ENCODE measurements at regions not wholly inside any gene's neighbourhood (a gene's known extent, or its start where the extent isn't known, plus 50 kb on each side); places are given as distances from the start of the nearest gene placed in this dataset.

DNA sequence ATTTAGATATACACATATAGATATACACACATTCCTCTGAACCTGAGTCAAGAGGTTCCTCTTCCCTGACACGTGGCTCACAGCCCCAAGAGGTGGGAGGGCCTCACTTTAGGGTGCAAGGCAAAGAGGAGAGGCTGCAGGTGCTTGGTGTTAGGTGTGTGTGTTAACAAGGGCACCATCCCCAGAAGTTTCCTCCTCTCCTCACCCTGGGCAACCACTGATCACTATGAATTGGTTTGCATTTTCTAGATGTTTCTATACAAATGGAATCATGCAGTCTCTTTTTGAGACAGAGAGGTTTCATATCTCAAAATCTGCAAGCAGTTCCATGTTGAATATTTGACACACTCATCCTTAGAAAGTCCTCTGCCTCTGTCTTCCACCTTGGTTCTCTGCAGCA, 120.9 kb upstream of the NECTIN1 start:
- TF ChIP-seq, protein P1, sequence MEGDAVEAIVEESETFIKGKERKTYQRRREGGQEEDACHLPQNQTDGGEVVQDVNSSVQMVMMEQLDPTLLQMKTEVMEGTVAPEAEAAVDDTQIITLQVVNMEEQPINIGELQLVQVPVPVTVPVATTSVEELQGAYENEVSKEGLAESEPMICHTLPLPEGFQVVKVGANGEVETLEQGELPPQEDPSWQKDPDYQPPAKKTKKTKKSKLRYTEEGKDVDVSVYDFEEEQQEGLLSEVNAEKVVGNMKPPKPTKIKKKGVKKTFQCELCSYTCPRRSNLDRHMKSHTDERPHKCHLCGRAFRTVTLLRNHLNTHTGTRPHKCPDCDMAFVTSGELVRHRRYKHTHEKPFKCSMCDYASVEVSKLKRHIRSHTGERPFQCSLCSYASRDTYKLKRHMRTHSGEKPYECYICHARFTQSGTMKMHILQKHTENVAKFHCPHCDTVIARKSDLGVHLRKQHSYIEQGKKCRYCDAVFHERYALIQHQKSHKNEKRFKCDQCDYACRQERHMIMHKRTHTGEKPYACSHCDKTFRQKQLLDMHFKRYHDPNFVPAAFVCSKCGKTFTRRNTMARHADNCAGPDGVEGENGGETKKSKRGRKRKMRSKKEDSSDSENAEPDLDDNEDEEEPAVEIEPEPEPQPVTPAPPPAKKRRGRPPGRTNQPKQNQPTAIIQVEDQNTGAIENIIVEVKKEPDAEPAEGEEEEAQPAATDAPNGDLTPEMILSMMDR (IDR thresholded peaks at IDR 0.05), result no peak
- no peak for TF ChIP-seq POLR2A (IDR thresholded peaks at IDR 0.05)
